Jurkat, Clone E6-1 (cell line): ENCODE measurements at regions not wholly inside any gene's neighbourhood (a gene's known extent, or its start where the extent isn't known, plus 50 kb on each side); places are given as distances from the start of the nearest gene placed in this dataset.
"Not testable (repeated sequence)": the region's sequence is repeated elsewhere in the genome, so short reads cannot be mapped to it uniquely, and the experiment has no call there.

ENCODE experiments used
- DNase-seq: peaks from one replicate; pipeline ENCODE4 v3.0.0-alpha.2; 2011; ENCODE audit warnings: low read depth, low spot score
- H3K4me3 ChIP-seq: 2 replicates; pipeline ENCODE4 v1.5.1; 2011; ENCODE audit warnings: mild to moderate bottlenecking, low read length, control low read depth, moderate library complexity

DNA sequence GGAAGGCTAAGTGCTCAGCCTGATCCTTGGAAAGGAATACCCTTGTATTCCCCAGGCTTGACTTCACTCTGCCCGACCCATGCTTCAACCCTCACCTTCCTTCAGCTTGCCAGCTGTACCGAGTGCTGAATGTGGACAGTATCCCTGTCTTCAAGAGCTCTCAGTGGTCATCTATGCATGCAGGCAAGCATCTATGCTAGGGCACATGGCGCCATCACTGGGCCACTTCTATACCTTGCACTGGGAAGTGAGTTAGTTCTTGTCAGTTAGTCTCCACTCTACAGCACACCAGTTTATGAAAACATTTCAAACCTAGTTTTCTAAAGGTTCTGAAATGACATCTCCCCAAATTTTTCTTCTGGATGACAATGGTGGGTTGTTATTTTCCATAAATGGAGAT is 82.0 kb upstream of the MYRIP start:
- DNase-seq, result no peak
- no peak overlapping the region for H3K4me3 ChIP-seq

DNA sequence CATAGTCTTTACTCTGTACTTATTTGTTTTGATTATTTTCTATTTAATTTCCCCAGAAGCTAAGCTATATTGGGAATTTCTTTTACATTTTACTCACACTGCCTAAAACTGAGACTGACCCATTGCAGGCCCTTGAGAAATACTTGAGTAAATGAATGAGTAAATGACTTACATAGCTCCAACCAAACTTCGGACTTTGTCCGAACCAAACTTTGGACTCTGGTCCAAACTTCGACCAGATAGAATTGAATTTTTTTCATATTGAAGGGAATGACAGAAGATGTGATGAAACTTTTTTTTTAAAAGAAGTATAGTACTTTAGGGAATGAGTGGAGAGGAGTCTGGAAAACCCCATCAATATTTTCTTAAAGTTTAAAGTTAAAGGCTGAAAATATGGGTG is 75.6 kb upstream of the MYRIP start:
- no peak for DNase-seq
- H3K4me3 ChIP-seq, result no peak overlapping the region

DNA sequence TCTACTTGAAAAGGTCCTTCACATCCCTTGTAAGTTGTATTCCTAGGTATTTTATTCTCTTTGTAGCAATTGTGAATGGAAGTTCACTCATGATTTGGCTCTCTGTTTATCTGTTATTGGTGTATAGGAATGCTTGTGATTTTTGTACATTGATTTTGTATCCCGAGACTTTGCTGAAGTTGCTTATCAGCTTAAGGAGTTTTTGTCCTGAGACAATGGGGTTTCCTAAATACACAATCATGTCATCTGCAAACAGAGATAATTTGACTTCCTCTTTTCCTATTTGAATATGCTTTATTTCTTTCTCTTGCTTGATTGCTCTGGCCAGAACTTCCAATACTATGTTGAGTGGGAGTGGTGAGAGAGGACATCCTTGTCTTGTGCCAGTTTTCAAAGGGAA is 69.8 kb upstream of the MYRIP start:
- DNase-seq, H3K4me3 ChIP-seq: not testable (repeated sequence)

DNA sequence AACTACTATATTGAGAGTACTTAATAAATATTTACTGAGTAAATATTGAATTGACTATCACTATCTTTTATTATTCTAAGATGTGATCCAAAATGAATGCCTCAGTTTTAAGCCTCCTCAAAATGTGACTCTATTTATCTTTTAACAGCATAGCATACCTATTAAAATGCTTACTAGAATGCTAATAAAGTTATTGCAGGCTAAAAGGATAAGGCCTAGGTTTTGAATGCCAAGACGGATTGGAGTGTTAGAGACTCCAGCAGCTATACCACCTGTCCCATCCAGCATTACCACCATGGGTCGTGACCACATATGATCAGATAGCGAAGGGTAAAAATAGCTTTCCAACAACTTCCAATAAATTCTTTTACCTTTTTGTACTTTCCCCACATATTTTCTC is 64.7 kb upstream of the MYRIP start:
- no peak overlapping the region for H3K4me3 ChIP-seq
- no peak for DNase-seq

DNA sequence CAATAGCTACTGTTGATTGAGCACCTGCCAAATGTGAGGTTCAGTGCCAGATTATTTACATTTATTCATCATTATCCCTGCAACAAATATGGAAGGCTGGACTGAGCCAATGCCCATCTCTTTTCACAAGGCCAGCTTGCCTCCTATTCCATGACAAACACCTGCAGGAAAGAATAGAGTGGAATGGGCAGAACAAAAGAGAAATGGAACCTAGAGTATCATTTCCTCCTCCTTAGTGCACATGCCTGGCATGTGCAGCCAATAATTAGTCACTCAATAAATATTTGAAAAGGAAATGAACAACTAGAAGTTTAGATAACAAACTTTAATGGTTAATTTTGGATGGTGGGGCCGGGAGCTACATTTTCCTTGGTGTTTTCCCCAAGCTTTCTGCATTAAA is 61.4 kb upstream of the MYRIP start:
- no peak for DNase-seq

DNA sequence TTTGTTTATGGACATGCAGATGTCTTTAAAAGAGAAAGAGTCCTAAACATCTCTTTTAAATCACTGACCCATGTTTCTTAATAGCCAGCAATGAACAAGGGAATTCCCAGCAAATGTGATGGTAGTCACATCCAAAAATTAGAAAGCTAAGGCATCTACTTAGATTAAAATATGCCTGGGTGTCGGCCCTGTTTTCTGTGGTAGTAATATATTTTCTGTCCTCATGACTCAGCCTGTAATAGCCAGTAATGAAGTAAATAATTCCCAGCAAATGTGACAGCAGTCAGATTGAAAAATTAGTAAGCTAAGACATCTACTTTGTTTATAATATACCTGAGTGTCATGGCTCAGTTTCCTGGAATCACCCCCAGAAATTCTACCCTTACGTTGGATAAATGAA is 60.6 kb upstream of the MYRIP start:
- no peak overlapping the region for H3K4me3 ChIP-seq
- DNase-seq, result no peak

More for the DNA sequence above, 61.4 kb upstream of the MYRIP start:
- H3K4me3 ChIP-seq, result no peak overlapping the region

DNA sequence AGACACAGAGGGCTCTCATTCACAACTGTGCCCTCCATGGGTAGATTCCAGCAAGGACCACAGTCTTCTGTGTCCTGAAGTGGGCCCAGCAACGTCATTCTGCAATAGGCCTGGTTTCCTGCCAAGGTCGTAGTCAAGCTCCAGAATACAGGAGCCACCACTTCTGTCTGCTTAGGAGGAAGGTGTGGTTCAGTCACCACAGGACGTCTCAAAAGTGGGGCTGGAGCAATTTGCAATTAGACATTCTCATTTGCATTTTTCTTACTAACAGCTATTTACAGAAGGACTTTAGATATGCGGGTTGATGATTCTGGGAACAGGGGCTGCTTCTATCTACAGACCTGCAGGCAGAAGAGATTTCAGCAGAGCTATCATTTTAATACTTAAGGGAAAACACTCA is 58.7 kb upstream of the MYRIP start:
- DNase-seq, result peak; percentile 12
- H3K4me3 ChIP-seq, result no peak overlapping the region

DNA sequence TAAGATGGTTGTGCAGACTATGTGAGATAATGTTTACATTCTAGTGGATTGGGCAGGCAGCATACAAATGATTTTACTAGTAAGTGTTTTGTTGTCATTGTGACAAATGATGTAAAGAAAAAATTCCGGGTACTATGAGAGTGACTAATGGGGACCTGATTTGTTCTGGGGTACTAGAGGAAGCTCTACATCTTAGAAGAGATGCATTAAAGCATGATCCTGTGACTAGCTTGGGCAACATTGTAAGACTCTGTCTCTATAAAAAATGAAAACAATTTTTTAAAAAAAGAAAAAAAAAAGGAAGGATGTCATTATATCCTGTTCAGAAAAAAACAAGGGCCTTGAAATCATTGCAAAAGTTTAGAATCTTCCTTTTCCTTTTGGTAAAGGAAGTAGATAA is 58.1 kb upstream of the MYRIP start:
- no peak for DNase-seq

DNA sequence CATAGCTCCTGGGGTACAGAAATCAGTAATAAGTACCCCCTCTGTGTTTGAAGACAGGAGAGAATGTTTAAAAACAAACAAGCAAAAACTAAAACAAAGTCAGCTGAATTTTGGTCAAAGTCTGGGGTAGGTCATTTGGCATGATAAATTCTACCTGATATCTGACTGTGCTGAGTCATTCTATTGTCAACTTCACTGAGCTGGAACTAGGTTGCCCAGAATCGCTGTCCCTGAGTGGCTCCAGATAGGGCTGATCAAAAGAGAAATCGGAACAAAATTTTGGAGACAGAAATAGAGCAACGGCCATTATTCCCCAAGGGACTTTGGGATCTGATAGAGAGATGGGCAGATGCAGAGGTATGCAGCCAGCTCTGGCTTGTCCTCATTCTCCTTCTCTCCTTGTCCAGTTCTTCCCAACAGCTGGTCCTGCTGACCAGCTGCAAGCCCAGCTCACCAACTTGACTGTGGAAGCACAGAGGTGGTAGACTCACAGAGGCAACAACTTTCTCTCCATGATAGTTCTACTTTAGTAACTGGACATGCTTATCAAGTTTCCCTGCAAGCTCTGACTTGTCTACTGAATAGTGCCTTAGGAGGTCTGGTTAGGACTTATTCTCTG is 57.3 kb upstream of the MYRIP start:
- no peak for DNase-seq
- H3K4me3 ChIP-seq, result no peak overlapping the region

More for the DNA sequence above, 58.1 kb upstream of the MYRIP start:
- H3K4me3 ChIP-seq, result no peak overlapping the region

DNA sequence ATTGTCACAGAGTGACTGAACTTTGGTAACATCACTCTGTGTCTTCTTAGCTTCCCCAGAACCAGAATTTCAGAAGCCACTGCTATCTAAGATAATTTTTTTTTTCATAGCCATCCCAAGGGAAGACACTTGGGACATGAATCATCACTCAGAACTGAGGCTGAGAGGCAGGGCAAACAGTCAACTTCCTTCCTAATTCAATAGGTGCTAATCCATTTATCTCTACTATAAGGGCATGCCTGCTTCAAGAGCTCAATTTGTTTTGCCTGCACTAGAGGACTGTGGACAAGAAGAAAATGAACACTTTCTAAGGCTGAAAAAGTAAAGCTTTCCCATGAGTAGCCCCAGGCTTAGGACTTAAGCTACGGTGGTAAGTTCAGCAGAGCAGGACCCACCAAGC is 56.7 kb upstream of the MYRIP start:
- DNase-seq, result no peak
- H3K4me3 ChIP-seq, result no peak overlapping the region

DNA sequence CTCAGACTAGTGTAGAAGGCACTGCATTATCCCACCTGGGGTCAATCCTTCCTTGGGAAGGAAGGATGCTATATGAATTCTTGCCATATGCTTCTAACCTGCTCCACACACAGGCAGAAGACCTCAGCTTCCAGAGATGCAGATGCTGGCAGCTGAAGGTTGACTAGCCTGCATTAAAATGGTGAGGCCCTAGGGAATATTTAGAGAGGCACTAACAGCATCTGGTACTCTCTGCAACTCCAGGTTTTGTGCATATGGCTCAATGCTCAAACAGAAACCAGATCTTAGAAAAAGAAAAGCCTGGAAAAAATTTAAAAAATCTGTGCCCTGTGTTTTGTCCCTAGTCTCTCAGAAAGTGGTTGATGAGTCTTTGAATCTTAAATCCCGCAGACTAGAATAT is 56.0 kb upstream of the MYRIP start:
- no peak overlapping the region for H3K4me3 ChIP-seq
- DNase-seq, result no peak

DNA sequence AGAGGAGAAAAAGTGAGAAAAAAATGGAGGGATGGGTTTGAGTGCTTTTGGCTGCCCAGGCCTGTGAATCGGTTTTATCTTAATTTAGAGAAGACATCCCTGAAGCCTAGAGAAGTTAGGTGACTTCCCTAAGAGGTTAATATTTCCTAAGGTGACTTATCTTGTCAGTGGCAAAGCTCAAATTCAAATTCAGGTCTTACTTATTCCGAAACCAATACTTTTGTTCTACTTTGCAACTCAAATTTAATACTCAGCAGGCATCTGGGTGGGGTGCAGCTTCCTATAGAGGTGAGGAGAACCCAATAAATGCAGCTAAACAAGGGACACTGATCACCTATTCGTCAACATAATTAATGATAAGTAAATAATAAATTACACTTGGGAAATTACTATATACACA is 54.9 kb upstream of the MYRIP start:
- no peak overlapping the region for H3K4me3 ChIP-seq
- no peak for DNase-seq

DNA sequence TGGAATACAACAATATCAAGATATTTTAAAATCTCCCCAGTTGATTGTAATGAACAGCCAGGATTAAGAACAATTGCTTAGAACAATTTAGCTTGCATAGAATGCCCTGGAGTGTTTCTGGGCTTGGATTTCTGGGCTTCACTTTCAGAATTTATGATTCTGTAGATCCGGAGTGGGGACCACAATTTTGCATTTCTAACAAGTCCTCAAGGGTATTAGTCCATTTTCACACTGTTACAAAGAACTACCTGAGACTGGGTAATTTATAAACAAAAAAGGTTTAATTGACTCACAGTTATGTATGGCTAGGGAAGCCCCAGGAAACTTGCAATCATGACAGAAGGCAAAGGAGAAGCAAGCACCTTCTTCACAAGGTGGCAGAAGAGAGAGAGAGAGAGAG is 54.3 kb upstream of the MYRIP start:
- no peak for DNase-seq
- H3K4me3 ChIP-seq, result no peak overlapping the region

DNA sequence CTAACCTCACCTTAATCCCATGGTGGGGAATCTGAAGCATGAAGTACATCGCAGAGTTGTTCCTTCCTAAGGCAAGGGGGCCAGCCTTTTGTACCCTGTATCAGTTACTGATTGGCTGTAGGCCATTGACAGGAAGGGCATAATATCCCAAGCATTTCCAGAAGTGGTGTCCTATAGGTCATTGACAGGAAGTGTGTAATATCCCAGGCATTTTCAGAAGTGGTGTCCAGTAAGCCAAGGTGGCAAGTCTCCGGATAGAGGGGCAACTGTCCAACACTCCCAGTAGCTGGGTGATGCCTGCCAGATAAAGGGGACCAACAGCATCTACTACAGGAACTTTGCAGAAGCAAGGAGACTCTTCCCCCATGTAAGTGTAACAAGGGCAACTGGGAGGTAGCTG is 52.1 kb upstream of the MYRIP start:
- DNase-seq, result no peak
- no peak overlapping the region for H3K4me3 ChIP-seq
